GM23338 (cell line): ENCODE measurements at regions not wholly inside any gene's neighbourhood (a gene's known extent, or its start where the extent isn't known, plus 50 kb on each side); places are given as distances from the start of the nearest gene placed in this dataset.

Experiments used
- ATAC-seq: fragments of 200-7000 bp; cut with Tn5 transposase; 3 replicates; pipeline ENCODE4 v1.9.1; 2020
- DNase-seq: peaks from one replicate; pipeline ENCODE4 v3.0.0-alpha.2; 2015; ENCODE audit warnings: low spot score
- H2AFZ ChIP-seq: fragments of 200-600 bp; sonication (generic); 2 replicates; pipeline ENCODE4 v1.8.0; 2016; ENCODE audit warnings: antibody characterized with exemption, mild to moderate bottlenecking, moderate library complexity
- H3F3A ChIP-seq: fragments of 200-600 bp; sonication (generic); replicated peaks from 2 replicates; pipeline ENCODE4 v1.8.0; 2017; ENCODE audit warnings: antibody characterized with exemption, mixed run types, low read depth
- H3K27ac ChIP-seq: fragments of 200-600 bp; sonication (generic); 2 replicates; pipeline ENCODE4 v1.6.1; 2016; ENCODE audit warnings: low read depth
- H3K27me3 ChIP-seq: fragments of 200-600 bp; sonication (generic); 2 replicates; pipeline ENCODE4 v1.8.0; 2016; ENCODE audit warnings: mild to moderate bottlenecking, mixed run types, moderate library complexity; ENCODE audit not compliant: insufficient read depth
- H3K36me3 ChIP-seq: fragments of 200-600 bp; sonication (generic); 2 replicates; pipeline ENCODE4 v1.8.0; 2016; ENCODE audit warnings: mild to moderate bottlenecking; ENCODE audit not compliant: insufficient read depth
- H3K4me1 ChIP-seq: fragments of 200-600 bp; sonication (generic); 2 replicates; pipeline ENCODE4 v1.8.0; 2016; ENCODE audit warnings: mild to moderate bottlenecking, moderate library complexity; ENCODE audit not compliant: insufficient read depth
- H3K4me2 ChIP-seq: fragments of 200-600 bp; sonication (generic); 2 replicates; pipeline ENCODE4 v1.7.1; 2017; ENCODE audit warnings: mixed run types
- H3K4me3 ChIP-seq: fragments of 200-600 bp; sonication (generic); 2 replicates; pipeline ENCODE4 v1.6.1; 2016; ENCODE audit warnings: mixed run types
- H3K79me2 ChIP-seq: fragments of 200-600 bp; sonication (generic); replicated peaks from 2 replicates; pipeline ENCODE4 v1.8.0; 2017; ENCODE audit warnings: mild to moderate bottlenecking; ENCODE audit not compliant: insufficient read depth
- H3K9me2 ChIP-seq: fragments of 200-600 bp; sonication (generic); 2 replicates; pipeline ENCODE4 v1.8.0; 2017; ENCODE audit not compliant: insufficient read depth
- H4K20me1 ChIP-seq: fragments of 200-600 bp; sonication (generic); replicated peaks from 2 replicates; pipeline ENCODE4 v1.8.0; 2017; ENCODE audit warnings: mild to moderate bottlenecking; ENCODE audit not compliant: insufficient read depth
- H3K27ac Mint-ChIP-seq: 2 replicates; pipeline ENCODE4 v1.8.0; 2020; ENCODE audit warnings: inconsistent platforms, mild to moderate bottlenecking, moderate library complexity, mixed read lengths
- H3K27me3 Mint-ChIP-seq: 3 replicates; pipeline ENCODE4 v1.8.0; 2022; ENCODE audit warnings: low read depth, mild to moderate bottlenecking, moderate library complexity, mixed read lengths, inconsistent platforms; ENCODE audit not compliant: insufficient read depth, poor library complexity
- H3K36me3 Mint-ChIP-seq: 3 replicates; pipeline ENCODE4 v1.8.0; 2021; ENCODE audit warnings: low read depth, mild to moderate bottlenecking, inconsistent platforms, moderate library complexity, mixed read lengths
- H3K4me1 Mint-ChIP-seq: 3 replicates; pipeline ENCODE4 v1.8.0; 2020; ENCODE audit warnings: mild to moderate bottlenecking, inconsistent platforms, mixed read lengths
- H3K4me3 Mint-ChIP-seq: 3 replicates; pipeline ENCODE4 v1.8.0; 2021; ENCODE audit warnings: moderate library complexity, mild to moderate bottlenecking, inconsistent platforms, mixed read lengths
- H3K9me3 Mint-ChIP-seq: 3 replicates; pipeline ENCODE4 v1.8.0; 2020; ENCODE audit warnings: moderate library complexity, mild to moderate bottlenecking, inconsistent platforms, mixed read lengths
- CREB1 ChIP-seq: fragments of 250-450 bp; sonication (Bioruptor Pico); IDR thresholded peaks from 2 replicates; pipeline ENCODE4 v1.5.0; 2020; ENCODE audit warnings: low read depth, mild to moderate bottlenecking, moderate library complexity
- EZH2 ChIP-seq: fragments of 200-600 bp; sonication (generic); IDR thresholded peaks from one replicate; pipeline ENCODE4 v1.8.0; 2017; ENCODE audit warnings: antibody characterized with exemption, mild to moderate bottlenecking, low read depth; ENCODE audit not compliant: unreplicated experiment
- JUNB ChIP-seq: IDR thresholded peaks from one replicate; pipeline ENCODE4 v1.6.1; 2016; ENCODE audit warnings: antibody characterized with exemption; ENCODE audit not compliant: unreplicated experiment
- NANOG ChIP-seq: IDR thresholded peaks from 2 replicates; pipeline ENCODE4 v1.6.1; 2016; ENCODE audit warnings: antibody characterized with exemption, borderline replicate concordance
- POLR2AphosphoS5 ChIP-seq: IDR thresholded peaks from 2 replicates; pipeline ENCODE4 v1.6.1; 2016; ENCODE audit warnings: antibody characterized with exemption, low read depth
- STAT1 ChIP-seq: IDR thresholded peaks from one replicate; pipeline ENCODE4 v1.6.1; 2016; ENCODE audit warnings: antibody characterized with exemption; ENCODE audit not compliant: unreplicated experiment
- ZNF114 ChIP-seq: fragments of 250-450 bp; sonication (Bioruptor Pico); IDR thresholded peaks from 2 replicates; pipeline ENCODE4 v1.5.0; 2020; ENCODE audit warnings: mild to moderate bottlenecking, moderate library complexity
- ZNF331 ChIP-seq: fragments of 250-450 bp; sonication (Bioruptor Pico); IDR thresholded peaks from 2 replicates; pipeline ENCODE4 v1.5.0; 2020; ENCODE audit warnings: low read depth, mild to moderate bottlenecking, moderate library complexity
- TF ChIP-seq, protein P1 (sequence below): IDR thresholded peaks from 2 replicates; pipeline ENCODE4 v1.6.1; 2016; ENCODE audit warnings: antibody characterized with exemption
- TF ChIP-seq, protein P2 (sequence below): IDR thresholded peaks from one replicate; pipeline ENCODE4 v1.6.1; 2018; ENCODE audit warnings: antibody characterized with exemption; ENCODE audit not compliant: unreplicated experiment

DNA sequence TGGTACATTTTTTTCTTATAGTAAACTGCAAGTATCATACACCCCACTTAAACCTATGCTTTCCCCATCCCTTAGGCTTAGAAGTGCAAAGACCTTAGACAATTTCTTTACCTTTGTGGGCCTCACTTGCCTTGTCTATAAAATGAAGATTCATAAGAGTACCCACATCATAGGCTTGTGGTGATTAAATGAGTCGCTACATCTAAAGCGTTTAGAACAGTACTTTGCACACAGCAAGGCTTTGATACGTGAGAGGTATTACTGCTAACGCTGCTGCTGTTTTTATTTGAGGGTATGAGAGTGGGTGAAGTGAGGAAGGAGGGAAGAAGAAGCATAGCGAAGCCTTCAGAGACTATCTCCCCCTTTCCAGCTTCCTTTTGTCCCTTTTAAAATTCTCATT, 87.8 kb upstream of the RPS6KA3 start:
- Histone ChIP-seq H3K79me2 (no peaks in the 10 kb centered on the region), H4K20me1 (no peaks in the 10 kb centered on the region), H3K27me3 (no peaks in the 10 kb centered on the region), H3K36me3 (no peaks in the 10 kb centered on the region), H3F3A (no peaks in the 10 kb centered on the region), H2AFZ (no peak overlapping the region), H3K4me1 (no peaks in the 10 kb centered on the region), H3K4me3 (no peak overlapping the region), H3K4me2 (no peak overlapping the region), H3K27ac (no peak overlapping the region), H3K9me2 (no peaks in the 10 kb centered on the region)
- no peak for DNase-seq
- Mint-ChIP-seq H3K4me3 (no peak overlapping the region), H3K27ac (no peak overlapping the region), H3K27me3 (peaks cover 4% of the 10 kb centered on the region), H3K4me1 (no peaks in the 10 kb centered on the region), H3K9me3 (no peaks in the 10 kb centered on the region), H3K36me3 (no peaks in the 10 kb centered on the region)
- ATAC-seq, result no peak
- no peak for TF ChIP-seq STAT1
- TF ChIP-seq JUNB, result no peak
- no peak for TF ChIP-seq ZNF114
- TF ChIP-seq, protein P1, sequence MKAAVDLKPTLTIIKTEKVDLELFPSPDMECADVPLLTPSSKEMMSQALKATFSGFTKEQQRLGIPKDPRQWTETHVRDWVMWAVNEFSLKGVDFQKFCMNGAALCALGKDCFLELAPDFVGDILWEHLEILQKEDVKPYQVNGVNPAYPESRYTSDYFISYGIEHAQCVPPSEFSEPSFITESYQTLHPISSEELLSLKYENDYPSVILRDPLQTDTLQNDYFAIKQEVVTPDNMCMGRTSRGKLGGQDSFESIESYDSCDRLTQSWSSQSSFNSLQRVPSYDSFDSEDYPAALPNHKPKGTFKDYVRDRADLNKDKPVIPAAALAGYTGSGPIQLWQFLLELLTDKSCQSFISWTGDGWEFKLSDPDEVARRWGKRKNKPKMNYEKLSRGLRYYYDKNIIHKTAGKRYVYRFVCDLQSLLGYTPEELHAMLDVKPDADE, result no peak
- no peak for TF ChIP-seq ZNF331
- TF ChIP-seq, protein P2, sequence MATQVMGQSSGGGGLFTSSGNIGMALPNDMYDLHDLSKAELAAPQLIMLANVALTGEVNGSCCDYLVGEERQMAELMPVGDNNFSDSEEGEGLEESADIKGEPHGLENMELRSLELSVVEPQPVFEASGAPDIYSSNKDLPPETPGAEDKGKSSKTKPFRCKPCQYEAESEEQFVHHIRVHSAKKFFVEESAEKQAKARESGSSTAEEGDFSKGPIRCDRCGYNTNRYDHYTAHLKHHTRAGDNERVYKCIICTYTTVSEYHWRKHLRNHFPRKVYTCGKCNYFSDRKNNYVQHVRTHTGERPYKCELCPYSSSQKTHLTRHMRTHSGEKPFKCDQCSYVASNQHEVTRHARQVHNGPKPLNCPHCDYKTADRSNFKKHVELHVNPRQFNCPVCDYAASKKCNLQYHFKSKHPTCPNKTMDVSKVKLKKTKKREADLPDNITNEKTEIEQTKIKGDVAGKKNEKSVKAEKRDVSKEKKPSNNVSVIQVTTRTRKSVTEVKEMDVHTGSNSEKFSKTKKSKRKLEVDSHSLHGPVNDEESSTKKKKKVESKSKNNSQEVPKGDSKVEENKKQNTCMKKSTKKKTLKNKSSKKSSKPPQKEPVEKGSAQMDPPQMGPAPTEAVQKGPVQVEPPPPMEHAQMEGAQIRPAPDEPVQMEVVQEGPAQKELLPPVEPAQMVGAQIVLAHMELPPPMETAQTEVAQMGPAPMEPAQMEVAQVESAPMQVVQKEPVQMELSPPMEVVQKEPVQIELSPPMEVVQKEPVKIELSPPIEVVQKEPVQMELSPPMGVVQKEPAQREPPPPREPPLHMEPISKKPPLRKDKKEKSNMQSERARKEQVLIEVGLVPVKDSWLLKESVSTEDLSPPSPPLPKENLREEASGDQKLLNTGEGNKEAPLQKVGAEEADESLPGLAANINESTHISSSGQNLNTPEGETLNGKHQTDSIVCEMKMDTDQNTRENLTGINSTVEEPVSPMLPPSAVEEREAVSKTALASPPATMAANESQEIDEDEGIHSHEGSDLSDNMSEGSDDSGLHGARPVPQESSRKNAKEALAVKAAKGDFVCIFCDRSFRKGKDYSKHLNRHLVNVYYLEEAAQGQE, result no peak
- no peak for TF ChIP-seq EZH2
- TF ChIP-seq CREB1 (CRISPR knock-in tag), result no peak
- TF ChIP-seq NANOG, result no peak
- TF ChIP-seq POLR2AphosphoS5, result no peak

DNA sequence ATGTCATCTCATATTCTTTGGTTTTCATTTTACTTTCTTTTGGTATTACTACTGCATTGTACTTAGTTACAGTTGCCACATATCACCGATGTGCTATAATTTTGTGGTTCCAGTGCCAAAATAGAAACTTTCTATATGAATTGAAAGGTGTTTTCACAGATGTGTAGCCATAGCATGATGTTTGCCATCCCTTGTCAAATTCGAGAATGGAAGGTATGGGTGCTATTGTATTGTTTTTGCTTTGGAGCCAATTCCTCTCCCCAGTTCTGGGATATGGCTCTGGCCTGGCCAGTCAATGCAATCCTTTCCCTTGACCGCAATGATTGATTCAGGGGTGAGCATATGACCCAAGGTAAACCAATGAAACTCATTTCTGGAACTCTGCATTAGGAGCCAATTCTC, 86.2 kb upstream of the RPS6KA3 start:
- no peaks in the 10 kb centered on the region for H3K4me1 Mint-ChIP-seq
- Histone ChIP-seq H4K20me1 (no peaks in the 10 kb centered on the region), H3K36me3 (no peaks in the 10 kb centered on the region), H3K4me3 (no peak overlapping the region), H3K27ac (no peak overlapping the region), H2AFZ (no peak overlapping the region), H3K4me2 (no peak overlapping the region), H3K79me2 (no peaks in the 10 kb centered on the region), H3K4me1 (no peaks in the 10 kb centered on the region), H3F3A (no peaks in the 10 kb centered on the region), H3K27me3 (no peaks in the 10 kb centered on the region), H3K9me2 (no peaks in the 10 kb centered on the region)
- DNase-seq, result no peak
- H3K36me3 Mint-ChIP-seq, result no peaks in the 10 kb centered on the region
- ATAC-seq, result no peak
- no peaks in the 10 kb centered on the region for H3K27me3 Mint-ChIP-seq
- no peak overlapping the region for H3K27ac Mint-ChIP-seq
- no peaks in the 10 kb centered on the region for H3K9me3 Mint-ChIP-seq
- no peak overlapping the region for H3K4me3 Mint-ChIP-seq
- no peak for TF ChIP-seq JUNB
- TF ChIP-seq NANOG, result no peak
- TF ChIP-seq, protein P2, result no peak
